ENCODE measurements at regions not wholly inside any gene's neighbourhood (a gene's known extent, or its start where the extent isn't known, plus 50 kb on each side); places are given as distances from the start of the nearest gene placed in this dataset.

- no peaks in the 10 kb centered on the region for H3K27me3 ChIP-seq
- no peak for TF ChIP-seq CTCF (IDR thresholded peaks at IDR 0.05)
- no peak for TF ChIP-seq POLR2A (IDR thresholded peaks at IDR 0.05)
- no peak overlapping the region for H3K4me3 ChIP-seq
- H3K27ac ChIP-seq = no peak overlapping the region
- H3K9me3 ChIP-seq = no peaks in the 10 kb centered on the region
- intact Hi-C loops (cut with DNase I) = no loop called here
- DNase-seq = no peak
- 89 to 90% methylated on average over 2 of the region's 2 CpGs for WGBS, 2 donors
- H3K4me1 ChIP-seq = no peaks in the 10 kb centered on the region
- no peaks in the 10 kb centered on the region for H3K36me3 ChIP-seq
These were observed 226.9 kb downstream of the CEMIP2 start for GRCh38 chr9:71541436-71541835.

- TF ChIP-seq CTCF (IDR thresholded peaks at IDR 0.05) (no peak), POLR2A (IDR thresholded peaks at IDR 0.05) (no peak)
- Histone ChIP-seq H3K36me3 (no peaks in the 10 kb centered on the region), H3K27ac (no peak overlapping the region), H3K4me1 (no peaks in the 10 kb centered on the region), H3K4me3 (no peak overlapping the region), H3K9me3 (no peaks in the 10 kb centered on the region), H3K27me3 (no peaks in the 10 kb centered on the region)
- no peak for DNase-seq
- intact Hi-C loops (cut with DNase I) = no loop called here
- 84 to 86% methylated on average over 9 to 13 of the region's 16 CpGs for WGBS, 2 donors
These were observed 243.2 kb downstream of the CEMIP2 start for GRCh38 chr9:71524996-71525580.

- no peak for DNase-seq
- no peak for TF ChIP-seq CTCF (IDR thresholded peaks at IDR 0.05)
- no peak for TF ChIP-seq POLR2A (IDR thresholded peaks at IDR 0.05)
- Histone ChIP-seq H3K36me3 (no peaks in the 10 kb centered on the region), H3K27ac (no peak overlapping the region), H3K4me3 (no peak overlapping the region), H3K27me3 (no peaks in the 10 kb centered on the region), H3K9me3 (no peaks in the 10 kb centered on the region), H3K4me1 (no peaks in the 10 kb centered on the region)
- 21 to 56% methylated on average over 1 of the region's 1 CpG for WGBS, 2 donors
- intact Hi-C loops (cut with DNase I) = no loop called here
These were observed 243.8 kb downstream of the CEMIP2 start for GRCh38 chr9:71524516-71524915.

- H3K36me3 ChIP-seq = no peaks in the 10 kb centered on the region
- no peak for DNase-seq
- no peaks in the 10 kb centered on the region for H3K4me1 ChIP-seq
- TF ChIP-seq POLR2A (IDR thresholded peaks at IDR 0.05) = no peak
- no peak for TF ChIP-seq CTCF (IDR thresholded peaks at IDR 0.05)
- H3K27me3 ChIP-seq = no peaks in the 10 kb centered on the region
- H3K4me3 ChIP-seq = no peak overlapping the region
- WGBS, 2 donors = 33 to 61% methylated on average over 3 of the region's 3 CpGs
- intact Hi-C loops (cut with DNase I) = no loop called here
- H3K9me3 ChIP-seq = no peaks in the 10 kb centered on the region
- no peak overlapping the region for H3K27ac ChIP-seq
These were observed 247.2 kb downstream of the CEMIP2 start for GRCh38 chr9:71521132-71521531.

GRCh38 chr9:71519098-71519696 lies 249.1 kb downstream of the CEMIP2 start:
- TF ChIP-seq CTCF (IDR thresholded peaks at IDR 0.05) (no peak), POLR2A (IDR thresholded peaks at IDR 0.05) (no peak)
- no peaks in the 10 kb centered on the region for H3K36me3 ChIP-seq
- intact Hi-C loops (cut with DNase I) = no loop called here
- H3K9me3 ChIP-seq = no peaks in the 10 kb centered on the region
- DNase-seq = no peak
- peaks cover 0 to 19% (median 0%) of the 10 kb centered on the region in 3 donors for H3K4me1 ChIP-seq
- 40 to 60% methylated on average over 1 of the region's 1 CpG for WGBS, 2 donors
- no peak overlapping the region for H3K4me3 ChIP-seq
- H3K27ac ChIP-seq = no peak overlapping the region
- no peaks in the 10 kb centered on the region for H3K27me3 ChIP-seq
